ENCODE measurements at regions not wholly inside any gene's neighbourhood (a gene's known extent, or its start where the extent isn't known, plus 50 kb on each side); places are given as distances from the start of the nearest gene placed in this dataset.

DNA sequence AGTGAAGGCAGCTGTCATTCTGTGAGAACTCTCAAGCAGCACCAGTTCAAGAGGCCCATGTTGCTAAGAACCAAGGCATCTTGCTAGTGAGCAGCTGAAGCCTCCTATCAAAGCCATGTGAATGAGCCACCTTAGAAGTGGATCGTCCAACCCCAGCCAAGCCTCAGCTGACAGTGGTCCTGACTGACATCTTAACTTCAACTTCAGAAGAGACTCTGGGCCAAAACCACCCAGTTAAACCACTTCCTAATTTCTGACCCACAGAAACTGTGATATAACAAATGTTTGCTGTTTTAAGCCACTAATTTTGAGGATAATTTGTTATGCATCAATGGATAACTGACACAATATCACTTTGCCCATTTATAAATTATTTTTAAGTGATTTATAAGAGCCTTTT lies 256.0 kb downstream of the RPAP3 start:
- Histone ChIP-seq H2BK5ac (ENCODE audit: low read depth, low read length, poor library complexity, severe bottlenecking) (no peak overlapping the region), H3K27me3 (ENCODE audit: control insufficient read depth in 1 of 2, insufficient read depth in 1 of 2, low read length in 2 of 2) (peaks cover 3 to 11% of the 10 kb centered on the region in 2 experiments), H4K91ac (ENCODE audit: low read length) (no peak overlapping the region), H3K23ac (ENCODE audit: low read length in 2 of 2) (no peak overlapping the region), H2BK120ac (ENCODE audit: low read depth, low read length) (no peak overlapping the region), H3K4me2 (ENCODE audit: low read length, poor library complexity, severe bottlenecking) (no peak overlapping the region), H3K4ac (ENCODE audit: low read depth in 1 of 2, low read length in 2 of 2) (no peak overlapping the region), H2AK5ac (ENCODE audit: low read length, severe bottlenecking) (no peak overlapping the region), H3K36me3 (ENCODE audit: control insufficient read depth in 1 of 2, insufficient read depth in 2 of 2, low read depth in 1 of 2, low read length in 2 of 2) (no peaks in the 10 kb centered on the region), H3K18ac (ENCODE audit: low read depth in 1 of 2, low read length in 2 of 2) (no peak overlapping the region), H2AFZ (ENCODE audit: low read depth, low read length) (no peak overlapping the region), H3K4me1 (ENCODE audit: control insufficient read depth, insufficient read depth, low read depth, low read length) (no peaks in the 10 kb centered on the region), H3K9me3 (ENCODE audit: control insufficient read depth, low read length) (peaks cover 1% of the 10 kb centered on the region), H3K4me3 (ENCODE audit: insufficient read depth in 1 of 2, low read depth in 1 of 2, low read length in 2 of 2) (no peak overlapping the region), H2BK12ac (ENCODE audit: low read length in 2 of 2) (no peak overlapping the region), H2BK15ac (ENCODE audit: low read depth, poor library complexity, severe bottlenecking) (no peak overlapping the region), H3K14ac (ENCODE audit: low read length in 2 of 2) (no peak overlapping the region), H3K27ac (ENCODE audit: low read length, poor library complexity, severe bottlenecking) (no peak overlapping the region), H3K79me1 (replicated peaks; ENCODE audit: low read length, poor library complexity, severe bottlenecking) (no peaks in the 10 kb centered on the region), H3K9ac (ENCODE audit: low read length) (no peak overlapping the region), H4K8ac (ENCODE audit: low read length) (no peak overlapping the region)
- no peak for DNase-seq
- WGBS = 100% methylated on average over 1 of the region's 1 CpG

DNA sequence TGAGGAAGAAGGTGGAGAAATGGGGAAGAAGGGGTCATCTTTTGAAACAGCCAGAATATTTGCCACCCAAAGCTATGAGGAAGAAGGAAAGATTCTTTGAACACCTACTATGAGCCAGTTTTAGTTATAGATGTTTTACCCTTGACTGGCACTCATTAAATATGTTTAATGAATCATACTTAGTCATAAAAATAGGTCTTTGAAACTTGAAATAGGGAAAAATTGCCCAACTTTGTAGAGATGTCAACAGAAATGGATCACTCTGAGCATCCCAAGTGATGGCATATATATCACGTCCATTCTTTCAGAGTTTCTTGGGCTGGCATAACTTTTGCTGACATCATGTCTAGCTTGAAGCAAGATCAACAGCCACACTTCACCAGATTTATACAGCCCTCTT lies 263.5 kb downstream of the RPAP3 start:
- Histone ChIP-seq H2AK5ac (ENCODE audit: low read length, severe bottlenecking) (no peak overlapping the region), H3K27ac (ENCODE audit: low read length, poor library complexity, severe bottlenecking) (no peak overlapping the region), H3K9ac (ENCODE audit: low read length) (no peak overlapping the region), H3K4me1 (ENCODE audit: control insufficient read depth, insufficient read depth, low read depth, low read length) (no peaks in the 10 kb centered on the region), H3K18ac (ENCODE audit: low read depth in 1 of 2, low read length in 2 of 2) (no peak overlapping the region), H2BK120ac (ENCODE audit: low read depth, low read length) (no peak overlapping the region), H4K91ac (ENCODE audit: low read length) (no peak overlapping the region), H3K4ac (ENCODE audit: low read depth in 1 of 2, low read length in 2 of 2) (no peak overlapping the region), H3K79me1 (replicated peaks; ENCODE audit: low read length, poor library complexity, severe bottlenecking) (no peaks in the 10 kb centered on the region), H3K4me2 (ENCODE audit: low read length, poor library complexity, severe bottlenecking) (no peak overlapping the region), H3K27me3 (ENCODE audit: control insufficient read depth in 1 of 2, insufficient read depth in 1 of 2, low read length in 2 of 2) (peaks cover 0 to 3% of the 10 kb centered on the region in 2 experiments), H3K4me3 (ENCODE audit: insufficient read depth in 1 of 2, low read depth in 1 of 2, low read length in 2 of 2) (no peak overlapping the region), H3K9me3 (ENCODE audit: control insufficient read depth, low read length) (peaks cover 22% of the 10 kb centered on the region), H2BK15ac (ENCODE audit: low read depth, poor library complexity, severe bottlenecking) (no peak overlapping the region), H2BK5ac (ENCODE audit: low read depth, low read length, poor library complexity, severe bottlenecking) (no peak overlapping the region), H3K36me3 (ENCODE audit: control insufficient read depth in 1 of 2, insufficient read depth in 2 of 2, low read depth in 1 of 2, low read length in 2 of 2) (no peaks in the 10 kb centered on the region), H4K8ac (ENCODE audit: low read length) (no peak overlapping the region), H3K23ac (ENCODE audit: low read length in 2 of 2) (no peak overlapping the region), H3K14ac (ENCODE audit: low read length in 2 of 2) (no peak overlapping the region), H2BK12ac (ENCODE audit: low read length in 2 of 2) (no peak overlapping the region), H2AFZ (ENCODE audit: low read depth, low read length) (no peak overlapping the region)
- no peak for DNase-seq
- 68% methylated on average over 1 of the region's 1 CpG for WGBS

DNA sequence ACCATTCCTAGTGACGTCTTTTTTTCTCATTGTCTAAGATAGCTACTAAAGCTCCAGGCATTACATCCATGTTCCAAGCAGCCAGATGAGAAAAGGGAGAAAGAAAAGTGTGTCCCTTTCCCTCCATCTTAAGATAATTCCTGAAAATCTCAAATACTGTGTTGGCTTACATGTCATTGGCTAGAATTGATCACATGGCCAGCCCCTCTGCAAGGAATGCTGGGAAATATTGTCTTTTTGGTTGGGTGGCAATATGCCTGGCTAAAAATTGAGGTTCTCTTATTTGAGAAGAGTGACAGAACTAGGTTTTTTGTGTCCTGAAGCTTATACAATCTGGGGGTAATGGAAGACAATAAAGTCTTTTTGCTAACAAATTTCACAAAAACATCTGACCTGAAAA lies 264.3 kb downstream of the RPAP3 start:
- Histone ChIP-seq H2AFZ (ENCODE audit: low read depth, low read length) (no peak overlapping the region), H2BK12ac (ENCODE audit: low read length in 2 of 2) (no peak overlapping the region), H3K4me2 (ENCODE audit: low read length, poor library complexity, severe bottlenecking) (no peak overlapping the region), H2AK5ac (ENCODE audit: low read length, severe bottlenecking) (no peak overlapping the region), H3K9me3 (ENCODE audit: control insufficient read depth, low read length) (peaks cover 22% of the 10 kb centered on the region), H3K23ac (ENCODE audit: low read length in 2 of 2) (no peak overlapping the region), H4K8ac (ENCODE audit: low read length) (no peak overlapping the region), H2BK120ac (ENCODE audit: low read depth, low read length) (no peak overlapping the region), H3K14ac (ENCODE audit: low read length in 2 of 2) (no peak overlapping the region), H3K4me1 (ENCODE audit: control insufficient read depth, insufficient read depth, low read depth, low read length) (no peaks in the 10 kb centered on the region), H3K27ac (ENCODE audit: low read length, poor library complexity, severe bottlenecking) (no peak overlapping the region), H3K79me1 (replicated peaks; ENCODE audit: low read length, poor library complexity, severe bottlenecking) (no peaks in the 10 kb centered on the region), H2BK15ac (ENCODE audit: low read depth, poor library complexity, severe bottlenecking) (no peak overlapping the region), H3K9ac (ENCODE audit: low read length) (no peak overlapping the region), H2BK5ac (ENCODE audit: low read depth, low read length, poor library complexity, severe bottlenecking) (no peak overlapping the region), H3K4ac (ENCODE audit: low read depth in 1 of 2, low read length in 2 of 2) (no peak overlapping the region), H4K91ac (ENCODE audit: low read length) (no peak overlapping the region), H3K27me3 (ENCODE audit: control insufficient read depth in 1 of 2, insufficient read depth in 1 of 2, low read length in 2 of 2) (no peaks in the 10 kb centered on the region), H3K4me3 (ENCODE audit: insufficient read depth in 1 of 2, low read depth in 1 of 2, low read length in 2 of 2) (no peak overlapping the region), H3K36me3 (ENCODE audit: control insufficient read depth in 1 of 2, insufficient read depth in 2 of 2, low read depth in 1 of 2, low read length in 2 of 2) (no peaks in the 10 kb centered on the region), H3K18ac (ENCODE audit: low read depth in 1 of 2, low read length in 2 of 2) (no peak overlapping the region)
- WGBS = 100% methylated on average over 1 of the region's 1 CpG
- no peak for DNase-seq

DNA sequence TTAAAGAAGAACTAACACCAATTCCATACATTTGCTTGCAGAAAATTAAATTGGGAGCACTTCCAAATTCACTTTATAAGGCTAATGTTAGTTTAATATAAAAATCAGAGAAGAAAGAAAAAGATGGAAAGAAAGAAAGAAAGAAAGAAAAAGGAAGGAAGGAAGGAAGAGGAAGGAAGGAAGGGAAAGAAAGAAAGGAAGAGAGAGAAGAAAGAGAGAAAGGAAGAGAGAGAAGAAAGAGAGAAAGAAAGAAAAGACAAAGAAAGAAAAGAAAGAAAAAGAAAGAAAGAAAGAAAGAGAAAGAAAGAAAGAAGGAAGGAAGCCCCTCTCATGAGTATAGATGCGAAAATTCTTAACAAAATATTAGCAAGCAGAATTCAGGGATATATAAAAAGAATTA lies 267.7 kb downstream of the RPAP3 start:
- Histone ChIP-seq H3K18ac (ENCODE audit: low read depth in 1 of 2, low read length in 2 of 2) (no peak overlapping the region), H2BK120ac (ENCODE audit: low read depth, low read length) (no peak overlapping the region), H4K91ac (ENCODE audit: low read length) (no peak overlapping the region), H2BK5ac (ENCODE audit: low read depth, low read length, poor library complexity, severe bottlenecking) (no peak overlapping the region), H3K9me3 (ENCODE audit: control insufficient read depth, low read length) (peaks cover 21% of the 10 kb centered on the region), H3K4me2 (ENCODE audit: low read length, poor library complexity, severe bottlenecking) (no peak overlapping the region), H3K27ac (ENCODE audit: low read length, poor library complexity, severe bottlenecking) (no peak overlapping the region), H2AK5ac (ENCODE audit: low read length, severe bottlenecking) (no peak overlapping the region), H3K14ac (ENCODE audit: low read length in 2 of 2) (no peak overlapping the region), H3K9ac (ENCODE audit: low read length) (no peak overlapping the region), H3K23ac (ENCODE audit: low read length in 2 of 2) (no peak overlapping the region), H3K27me3 (ENCODE audit: control insufficient read depth in 1 of 2, insufficient read depth in 1 of 2, low read length in 2 of 2) (no peaks in the 10 kb centered on the region), H3K36me3 (ENCODE audit: control insufficient read depth in 1 of 2, insufficient read depth in 2 of 2, low read depth in 1 of 2, low read length in 2 of 2) (no peaks in the 10 kb centered on the region), H3K4ac (ENCODE audit: low read depth in 1 of 2, low read length in 2 of 2) (no peak overlapping the region), H3K79me1 (replicated peaks; ENCODE audit: low read length, poor library complexity, severe bottlenecking) (no peaks in the 10 kb centered on the region), H2AFZ (ENCODE audit: low read depth, low read length) (no peak overlapping the region), H2BK12ac (ENCODE audit: low read length in 2 of 2) (no peak overlapping the region), H3K4me3 (ENCODE audit: insufficient read depth in 1 of 2, low read depth in 1 of 2, low read length in 2 of 2) (no peak overlapping the region), H3K4me1 (ENCODE audit: control insufficient read depth, insufficient read depth, low read depth, low read length) (no peaks in the 10 kb centered on the region), H2BK15ac (ENCODE audit: low read depth, poor library complexity, severe bottlenecking) (no peak overlapping the region), H4K8ac (ENCODE audit: low read length) (no peak overlapping the region)
- WGBS = no CpG with 5 or more reads among the region's 1 CpG
- no peak for DNase-seq
